A673 (cell line): ENCODE measurements at regions not wholly inside any gene's neighbourhood (a gene's known extent, or its start where the extent isn't known, plus 50 kb on each side); places are given as distances from the start of the nearest gene placed in this dataset.
A peak's percentile ranks its signal among the peaks of the same experiment; 100 is the strongest.

Source experiments
- BruUV-seq: library from RNA; stranded (reverse); fragments of 400-500 nt; replicated peaks from 2 replicates; lab custom pipeline; 2021; lab: Mats Ljungman, UMichigan
- CTCF ChIA-PET: fragments of 300-600 bp; sonication (Branson Sonifier 250); formaldehyde crosslinking; loops from one replicate; lab custom pipeline; 2022; ENCODE audit warnings: antibody characterized with exemption; lab: Charles Lee
- POLR2A ChIA-PET: fragments of 300-600 bp; sonication (Branson Sonifier 250); formaldehyde crosslinking; loops from one replicate; lab custom pipeline; 2022; ENCODE audit warnings: antibody characterized with exemption; ENCODE audit not compliant: low non-redundant PET; lab: Charles Lee
- DNase-seq: peaks from one replicate; pipeline ENCODE4 v3.0.0-alpha.2; 2015; ENCODE audit warnings: low spot score
- H3K27ac ChIP-seq: fragments of 200-600 bp; sonication (generic); 2 replicates; pipeline ENCODE4 v1.5.1; 2016; ENCODE audit warnings: mixed run types, low read depth, mild to moderate bottlenecking, mixed read lengths, antibody characterized with exemption, low read length; ENCODE audit not compliant: poor library complexity, severe bottlenecking
- H3K27me3 ChIP-seq: fragments of 200-600 bp; sonication (generic); replicated peaks from 2 replicates; pipeline ENCODE4 v1.6.1; 2017; ENCODE audit warnings: mixed run types, low read depth, mild to moderate bottlenecking, mixed read lengths, antibody characterized with exemption, low read length; ENCODE audit not compliant: insufficient read depth, poor library complexity
- H3K36me3 ChIP-seq: fragments of 200-600 bp; sonication (generic); 2 replicates; pipeline ENCODE4 v1.6.1; 2016; ENCODE audit warnings: mixed run types, mild to moderate bottlenecking, mixed read lengths, antibody characterized with exemption, low read length; ENCODE audit not compliant: insufficient read depth, poor library complexity, severe bottlenecking
- H3K4me1 ChIP-seq: fragments of 200-600 bp; sonication (generic); 2 replicates; pipeline ENCODE4 v1.6.1; 2017; ENCODE audit warnings: mixed run types, mild to moderate bottlenecking, mixed read lengths, antibody characterized with exemption, low read length; ENCODE audit not compliant: insufficient read depth, poor library complexity, severe bottlenecking
- H3K4me3 ChIP-seq: fragments of 200-600 bp; sonication (generic); 2 replicates; pipeline ENCODE4 v1.5.1; 2016; ENCODE audit warnings: low read depth, mixed run types, mild to moderate bottlenecking, mixed read lengths, low read length; ENCODE audit not compliant: poor library complexity, severe bottlenecking
- H3K9me3 ChIP-seq: fragments of 200-600 bp; sonication (generic); 2 replicates; pipeline ENCODE4 v1.6.1; 2016; ENCODE audit warnings: mixed run types, low read depth, mild to moderate bottlenecking, mixed read lengths, antibody characterized with exemption, low read length; ENCODE audit not compliant: poor library complexity, severe bottlenecking
- CTCF ChIP-seq: fragments of 300-800, 200-600 bp; sonication (generic); conservative IDR thresholded peaks from 2 replicates; pipeline ENCODE4 v1.5.1; 2017; ENCODE audit warnings: low read depth, mild to moderate bottlenecking, antibody characterized with exemption, low read length, moderate library complexity, mixed read lengths
- EZH2 ChIP-seq: fragments of 200-600 bp; sonication (generic); IDR thresholded peaks from 2 replicates; pipeline ENCODE4 v1.6.1; 2017; ENCODE audit warnings: borderline replicate concordance, low read depth, mild to moderate bottlenecking, mixed read lengths, antibody characterized with exemption, low read length; ENCODE audit not compliant: poor library complexity, severe bottlenecking
- intact Hi-C: fragments of 100-400 bp; cut with micrococcal nuclease; formaldehyde crosslinking; loops from one replicate; pipeline ENCODE4 v1.10.0; 2022; ENCODE audit not compliant: unreplicated experiment

- no peaks in the 10 kb centered on the region for H3K27me3 ChIP-seq
- no peaks in the 10 kb centered on the region for H3K36me3 ChIP-seq
- no peak for DNase-seq
- no peak for TF ChIP-seq EZH2
- TF ChIP-seq CTCF = no peak
- H3K4me3 ChIP-seq = no peak overlapping the region
- intact Hi-C loops = no loop called here
- CTCF ChIA-PET = no interaction called here
- POLR2A ChIA-PET = no interaction called here
- H3K4me1 ChIP-seq = peaks cover 50% of the 10 kb centered on the region
- no TSS peak for BruUV-seq
- H3K9me3 ChIP-seq = no peaks in the 10 kb centered on the region
- H3K27ac ChIP-seq = peak overlapping the region; percentile 90
Measured at GRCh38 chr5:30098940-30099339, 1094.5 kb upstream of the CDH6 start.

DNA sequence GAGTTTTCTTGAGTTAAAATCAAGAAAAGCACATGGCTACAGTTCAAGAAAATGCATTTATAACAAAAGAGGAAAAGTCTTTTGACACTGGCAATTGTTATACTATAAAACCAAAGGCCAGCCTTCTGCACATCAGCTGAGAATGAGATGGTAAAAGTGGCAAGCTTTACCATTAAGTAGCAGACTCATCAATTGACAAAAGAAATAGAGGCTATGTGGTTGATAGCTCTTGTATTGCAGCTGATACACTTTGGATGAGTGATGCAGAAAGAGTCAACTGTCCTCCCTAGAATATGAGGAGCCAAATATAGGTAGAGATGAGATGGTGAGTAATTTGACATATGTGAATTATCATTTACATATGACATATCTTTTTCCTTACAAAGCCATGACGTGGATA, 1100.9 kb upstream of the CDH6 start:
- Histone ChIP-seq H3K4me3 (no peak overlapping the region), H3K36me3 (no peaks in the 10 kb centered on the region), H3K27me3 (no peaks in the 10 kb centered on the region), H3K4me1 (peaks cover 12% of the 10 kb centered on the region), H3K9me3 (no peaks in the 10 kb centered on the region), H3K27ac (no peak overlapping the region)
- ChIA-PET POLR2A (no interaction called here), CTCF (no interaction called here)
- no peak for DNase-seq
- intact Hi-C loops = no loop called here
- no peak for TF ChIP-seq EZH2
- no peak for TF ChIP-seq CTCF
- no TSS peak for BruUV-seq

DNA sequence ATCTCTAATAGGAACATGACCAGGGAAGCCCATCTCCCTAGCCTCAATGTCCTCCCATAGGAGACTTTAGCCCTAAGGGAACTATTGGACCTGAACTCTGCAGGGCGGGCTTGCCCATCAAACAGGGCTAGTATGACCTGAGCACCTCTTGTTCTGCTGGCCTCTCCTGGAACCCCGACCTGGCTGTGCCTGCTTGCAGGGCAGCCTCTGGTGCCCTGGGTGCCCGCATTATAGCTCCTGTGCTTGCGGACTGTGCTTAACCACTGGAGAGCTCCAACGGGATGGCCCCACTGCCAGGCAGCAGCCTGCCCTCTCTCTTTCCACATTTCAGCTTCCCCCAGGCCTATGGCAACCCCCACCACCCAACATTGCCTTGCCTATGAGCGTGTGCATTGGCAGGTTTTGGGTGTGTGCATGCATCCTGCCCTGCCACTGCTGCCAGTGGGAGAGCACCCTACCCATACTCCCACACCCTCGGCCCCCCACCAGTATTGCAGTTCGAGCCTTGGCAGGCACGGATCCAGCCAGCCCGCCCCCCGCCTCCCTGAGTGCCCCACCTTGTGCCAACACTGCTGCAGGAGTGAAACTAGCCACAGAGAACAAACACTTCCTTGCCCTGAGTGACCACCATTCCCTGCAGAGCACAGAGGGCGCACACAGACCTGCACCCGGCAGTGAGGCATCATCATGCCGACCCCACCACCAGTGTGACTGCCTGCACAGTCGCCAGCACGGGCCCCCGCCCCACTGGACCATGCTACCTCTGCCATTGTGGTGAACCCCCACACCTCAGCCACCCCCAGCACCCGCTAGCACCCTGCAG, 1123.8 kb upstream of the CDH6 start:
- no peak overlapping the region for H3K4me3 ChIP-seq
- intact Hi-C loops = no loop called here
- no TSS peak for BruUV-seq
- H3K9me3 ChIP-seq = no peaks in the 10 kb centered on the region
- H3K27me3 ChIP-seq = no peaks in the 10 kb centered on the region
- no peaks in the 10 kb centered on the region for H3K36me3 ChIP-seq
- TF ChIP-seq CTCF (no peak), EZH2 (no peak)
- ChIA-PET POLR2A (no interaction called here), CTCF (no interaction called here)
- no peak overlapping the region for H3K27ac ChIP-seq
- DNase-seq = no peak
- H3K4me1 ChIP-seq = no peaks in the 10 kb centered on the region
